ENCODE measurements at regions not wholly inside any gene's neighbourhood (a gene's known extent, or its start where the extent isn't known, plus 50 kb on each side); places are given as distances from the start of the nearest gene placed in this dataset.

GRCh38 chr14:62118871-62119270 is 356.7 kb downstream of the SNAPC1 start:
- Histone ChIP-seq H3K79me2 (ENCODE audit: control insufficient read depth, insufficient read depth, low read length) (no peaks in the 10 kb centered on the region), H2AFZ (ENCODE audit: low read length) (no peak overlapping the region), H3K4me2 (ENCODE audit: extremely low read depth, insufficient read depth, low read length) (no peak overlapping the region), H3K27me3 (ENCODE audit: control insufficient read depth, insufficient read depth, low read length) (peaks cover 21% of the 10 kb centered on the region), H3K27ac (ENCODE audit: insufficient read depth, low read length) (no peak overlapping the region), H3K4me1 (ENCODE audit: control insufficient read depth, extremely low read depth, insufficient read depth, low read length) (no peaks in the 10 kb centered on the region), H3K4me3 (replicated peaks in 1 of 4; ENCODE audit: control extremely low read depth in 1 of 4, insufficient read depth in 1 of 4, low read depth in 3 of 4, low read length in 4 of 4) (no peak overlapping the region), H3K9ac (ENCODE audit: insufficient read depth, low read length) (no peak overlapping the region), H3K36me3 (ENCODE audit: control insufficient read depth, insufficient read depth, low read length) (no peaks in the 10 kb centered on the region), H4K20me1 (ENCODE audit: control insufficient read depth, extremely low read depth, insufficient read depth, low read length) (peaks cover 2% of the 10 kb centered on the region), H3K9me3 (ENCODE audit: control insufficient read depth, insufficient read depth, low read depth, low read length) (no peaks in the 10 kb centered on the region)
- DNase-seq (ENCODE audit: low read depth in 2 of 2): no peak
- no peak for TF ChIP-seq EZH2 (IDR thresholded peaks at IDR 0.05; ENCODE audit: low read length, missing control alignments)
- TF ChIP-seq CTCF (conservative IDR thresholded peaks at IDR 0.05 in 1 of 2, IDR thresholded peaks at IDR 0.05 in 1 of 2; ENCODE audit: low read depth in 1 of 2, low read length in 2 of 2): no peak

- Histone ChIP-seq H2AFZ (ENCODE audit: low read length) (no peak overlapping the region), H3K27me3 (ENCODE audit: control insufficient read depth, insufficient read depth, low read length) (peaks cover 2% of the 10 kb centered on the region), H3K4me1 (ENCODE audit: control insufficient read depth, extremely low read depth, insufficient read depth, low read length) (no peaks in the 10 kb centered on the region), H3K9ac (ENCODE audit: insufficient read depth, low read length) (no peak overlapping the region), H4K20me1 (ENCODE audit: control insufficient read depth, extremely low read depth, insufficient read depth, low read length) (no peaks in the 10 kb centered on the region), H3K36me3 (ENCODE audit: control insufficient read depth, insufficient read depth, low read length) (no peaks in the 10 kb centered on the region), H3K9me3 (ENCODE audit: control insufficient read depth, insufficient read depth, low read depth, low read length) (no peaks in the 10 kb centered on the region), H3K4me3 (replicated peaks in 1 of 4; ENCODE audit: control extremely low read depth in 1 of 4, insufficient read depth in 1 of 4, low read depth in 3 of 4, low read length in 4 of 4) (no peak overlapping the region), H3K79me2 (ENCODE audit: control insufficient read depth, insufficient read depth, low read length) (no peaks in the 10 kb centered on the region), H3K4me2 (ENCODE audit: extremely low read depth, insufficient read depth, low read length) (no peak overlapping the region), H3K27ac (ENCODE audit: insufficient read depth, low read length) (no peak overlapping the region)
- no peak for DNase-seq (ENCODE audit: low read depth in 2 of 2)
- TF ChIP-seq CTCF (conservative IDR thresholded peaks at IDR 0.05 in 1 of 2, IDR thresholded peaks at IDR 0.05 in 1 of 2; ENCODE audit: low read depth in 1 of 2, low read length in 2 of 2): no peak
- TF ChIP-seq EZH2 (IDR thresholded peaks at IDR 0.05; ENCODE audit: low read length, missing control alignments): no peak
Observed at GRCh38 chr14:62123961-62124360, 361.7 kb downstream of the SNAPC1 start.

- no peaks in the 10 kb centered on the region for H3K79me2 ChIP-seq (ENCODE audit: control insufficient read depth, insufficient read depth, low read length)
- H3K4me3 ChIP-seq (replicated peaks in 1 of 4; ENCODE audit: control extremely low read depth in 1 of 4, insufficient read depth in 1 of 4, low read depth in 3 of 4, low read length in 4 of 4): no peak overlapping the region
- no peaks in the 10 kb centered on the region for H4K20me1 ChIP-seq (ENCODE audit: control insufficient read depth, extremely low read depth, insufficient read depth, low read length)
- no peak for DNase-seq (ENCODE audit: low read depth in 2 of 2)
- H3K4me1 ChIP-seq (ENCODE audit: control insufficient read depth, extremely low read depth, insufficient read depth, low read length): no peaks in the 10 kb centered on the region
- H2AFZ ChIP-seq (ENCODE audit: low read length): no peak overlapping the region
- no peak overlapping the region for H3K4me2 ChIP-seq (ENCODE audit: extremely low read depth, insufficient read depth, low read length)
- no peak overlapping the region for H3K9ac ChIP-seq (ENCODE audit: insufficient read depth, low read length)
- no peak for TF ChIP-seq CTCF (conservative IDR thresholded peaks at IDR 0.05 in 1 of 2, IDR thresholded peaks at IDR 0.05 in 1 of 2; ENCODE audit: low read depth in 1 of 2, low read length in 2 of 2)
- TF ChIP-seq EZH2 (IDR thresholded peaks at IDR 0.05; ENCODE audit: low read length, missing control alignments): no peak
- H3K27me3 ChIP-seq (ENCODE audit: control insufficient read depth, insufficient read depth, low read length): peaks cover 1% of the 10 kb centered on the region
- no peak overlapping the region for H3K27ac ChIP-seq (ENCODE audit: insufficient read depth, low read length)
- H3K36me3 ChIP-seq (ENCODE audit: control insufficient read depth, insufficient read depth, low read length): no peaks in the 10 kb centered on the region
- H3K9me3 ChIP-seq (ENCODE audit: control insufficient read depth, insufficient read depth, low read depth, low read length): no peaks in the 10 kb centered on the region
Observed at GRCh38 chr14:62125793-62126192, 363.6 kb downstream of the SNAPC1 start.

Measured in fibroblast of lung (primary cell).